GM12878 (cell line): ENCODE measurements at regions not wholly inside any gene's neighbourhood (a gene's known extent, or its start where the extent isn't known, plus 50 kb on each side); places are given as distances from the start of the nearest gene placed in this dataset.

Source experiments
- BCL11A ChIP-seq: IDR thresholded peaks from 2 replicates; pipeline ENCODE4 v1.6.1; 2011; ENCODE audit warnings: low read depth, low read length
- CTCF ChIP-seq, 3 experiments: IDR thresholded peaks in 2 of 3; conservative IDR thresholded peaks in 1 of 3; 2 replicates each; pipeline ENCODE4 v1.5.1; 2011; ENCODE audit warnings: low read depth in 3 of 3, low read length in 3 of 3, mild to moderate bottlenecking in 3 of 3, control low read depth in 2 of 3, moderate library complexity in 2 of 3, inconsistent platforms in 1 of 3, mixed read lengths in 1 of 3; ENCODE audit not compliant: control insufficient read depth in 2 of 3, insufficient read depth in 1 of 3; ENCODE audit errors: extremely low read depth in 1 of 3
- EP300 ChIP-seq, 2 experiments: fragments of 150-350 bp in 1 of 2; IDR thresholded peaks; 2 replicates each; pipeline ENCODE4 v1.6.1; 2011 to 2012; ENCODE audit warnings: low read depth in 2 of 2, low read length in 2 of 2, borderline replicate concordance in 1 of 2, improper control_type of control experiment in 1 of 2, inconsistent platforms in 1 of 2; ENCODE audit not compliant: control insufficient read depth in 1 of 2
- GABPA ChIP-seq: IDR thresholded peaks from 2 replicates; pipeline ENCODE4 v1.6.1; 2014; ENCODE audit warnings: antibody characterized with exemption, low read depth, mild to moderate bottlenecking, inconsistent platforms
- HDAC2 ChIP-seq: fragments of 200-600 bp; sonication (generic); IDR thresholded peaks from 2 replicates; pipeline ENCODE4 v1.6.1; 2017
- POLR2AphosphoS5 ChIP-seq: IDR thresholded peaks from 2 replicates; pipeline ENCODE4 v1.6.1; 2011; ENCODE audit warnings: mild to moderate bottlenecking, low read length, inconsistent platforms
- RCOR1 ChIP-seq: conservative IDR thresholded peaks from 2 replicates; pipeline ENCODE4 v1.6.1; 2012; ENCODE audit warnings: low read depth, low read length, improper control_type of control experiment
- RFX5 ChIP-seq: IDR thresholded peaks from 2 replicates; pipeline ENCODE4 v1.6.1; 2011; ENCODE audit warnings: low read depth, low read length, improper control_type of control experiment
- TAF1 ChIP-seq: IDR thresholded peaks from 2 replicates; pipeline ENCODE4 v1.6.1; 2011; ENCODE audit warnings: mild to moderate bottlenecking, low read depth, low read length, borderline replicate concordance
- YY1 ChIP-seq: IDR thresholded peaks from 2 replicates; pipeline ENCODE4 v1.6.1; 2011; ENCODE audit warnings: low read depth, mild to moderate bottlenecking, low read length
- ZNF24 ChIP-seq: fragments of 450-650 bp; IDR thresholded peaks from 2 replicates; pipeline ENCODE4 v1.6.1; 2017; ENCODE audit warnings: antibody characterized with exemption, mild to moderate bottlenecking
- ZNF384 ChIP-seq: IDR thresholded peaks from 2 replicates; pipeline ENCODE4 v1.6.1; 2012; ENCODE audit warnings: low read depth, mild to moderate bottlenecking, low read length, improper control_type of control experiment, borderline replicate concordance
- ZZZ3 ChIP-seq: IDR thresholded peaks from 2 replicates; pipeline ENCODE4 v1.6.1; 2011; ENCODE audit warnings: low read depth; ENCODE audit not compliant: control insufficient read depth, insufficient read length
- TF ChIP-seq, protein P1 (sequence below): fragments of 450-650 bp; IDR thresholded peaks from 2 replicates; pipeline ENCODE4 v1.6.1; 2016; ENCODE audit warnings: mild to moderate bottlenecking, moderate library complexity, borderline replicate concordance

DNA sequence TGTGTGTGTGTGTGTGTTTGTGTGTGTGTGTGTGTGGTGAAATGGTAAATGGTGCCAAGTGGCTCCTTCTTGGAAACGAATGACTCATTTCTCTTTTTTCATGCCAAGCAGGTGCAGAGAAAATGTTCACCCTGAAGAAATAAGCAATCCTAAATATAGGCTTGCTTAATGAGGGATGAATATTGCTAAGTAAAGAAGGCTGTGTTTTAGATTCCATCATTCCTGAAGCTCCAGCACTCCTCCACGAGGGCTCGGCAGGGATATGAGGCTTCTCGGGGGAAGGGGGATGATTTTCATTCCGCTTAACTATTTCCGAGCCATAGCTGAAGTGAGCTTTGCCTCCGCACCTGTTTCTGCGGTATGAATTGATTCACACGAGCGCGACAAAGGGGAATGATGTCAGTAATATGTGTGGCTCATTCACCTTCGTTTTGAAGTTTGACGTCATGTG lies 72.9 kb downstream of the TSN start:
- no peak for TF ChIP-seq CTCF (IDR thresholded peaks at IDR 0.05 in 2 of 3, conservative IDR thresholded peaks at IDR 0.05 in 1 of 3; ENCODE audit: control insufficient read depth in 2 of 3, extremely low read depth in 1 of 3, insufficient read depth in 1 of 3, low read depth in 3 of 3, low read length in 3 of 3)
- TF ChIP-seq BCL11A = no peak
- TF ChIP-seq ZZZ3 = no peak
- TF ChIP-seq RCOR1 = no peak
- TF ChIP-seq, protein P1, sequence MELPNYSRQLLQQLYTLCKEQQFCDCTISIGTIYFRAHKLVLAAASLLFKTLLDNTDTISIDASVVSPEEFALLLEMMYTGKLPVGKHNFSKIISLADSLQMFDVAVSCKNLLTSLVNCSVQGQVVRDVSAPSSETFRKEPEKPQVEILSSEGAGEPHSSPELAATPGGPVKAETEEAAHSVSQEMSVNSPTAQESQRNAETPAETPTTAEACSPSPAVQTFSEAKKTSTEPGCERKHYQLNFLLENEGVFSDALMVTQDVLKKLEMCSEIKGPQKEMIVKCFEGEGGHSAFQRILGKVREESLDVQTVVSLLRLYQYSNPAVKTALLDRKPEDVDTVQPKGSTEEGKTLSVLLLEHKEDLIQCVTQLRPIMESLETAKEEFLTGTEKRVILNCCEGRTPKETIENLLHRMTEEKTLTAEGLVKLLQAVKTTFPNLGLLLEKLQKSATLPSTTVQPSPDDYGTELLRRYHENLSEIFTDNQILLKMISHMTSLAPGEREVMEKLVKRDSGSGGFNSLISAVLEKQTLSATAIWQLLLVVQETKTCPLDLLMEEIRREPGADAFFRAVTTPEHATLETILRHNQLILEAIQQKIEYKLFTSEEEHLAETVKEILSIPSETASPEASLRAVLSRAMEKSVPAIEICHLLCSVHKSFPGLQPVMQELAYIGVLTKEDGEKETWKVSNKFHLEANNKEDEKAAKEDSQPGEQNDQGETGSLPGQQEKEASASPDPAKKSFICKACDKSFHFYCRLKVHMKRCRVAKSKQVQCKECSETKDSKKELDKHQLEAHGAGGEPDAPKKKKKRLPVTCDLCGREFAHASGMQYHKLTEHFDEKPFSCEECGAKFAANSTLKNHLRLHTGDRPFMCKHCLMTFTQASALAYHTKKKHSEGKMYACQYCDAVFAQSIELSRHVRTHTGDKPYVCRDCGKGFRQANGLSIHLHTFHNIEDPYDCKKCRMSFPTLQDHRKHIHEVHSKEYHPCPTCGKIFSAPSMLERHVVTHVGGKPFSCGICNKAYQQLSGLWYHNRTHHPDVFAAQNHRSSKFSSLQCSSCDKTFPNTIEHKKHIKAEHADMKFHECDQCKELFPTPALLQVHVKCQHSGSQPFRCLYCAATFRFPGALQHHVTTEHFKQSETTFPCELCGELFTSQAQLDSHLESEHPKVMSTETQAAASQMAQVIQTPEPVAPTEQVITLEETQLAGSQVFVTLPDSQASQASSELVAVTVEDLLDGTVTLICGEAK = no peak
- no peak for TF ChIP-seq POLR2AphosphoS5
- TF ChIP-seq RFX5 = no peak
- no peak for TF ChIP-seq ZNF24
- no peak for TF ChIP-seq ZNF384
- TF ChIP-seq TAF1 = no peak
- no peak for TF ChIP-seq EP300 (IDR thresholded peaks at IDR 0.05; ENCODE audit: borderline replicate concordance in 1 of 2, control insufficient read depth in 1 of 2, low read depth in 2 of 2, low read length in 2 of 2)
- no peak for TF ChIP-seq GABPA
- TF ChIP-seq YY1 = no peak
- no peak for TF ChIP-seq HDAC2
